ENCODE measurements at regions not wholly inside any gene's neighbourhood (a gene's known extent, or its start where the extent isn't known, plus 50 kb on each side); places are given as distances from the start of the nearest gene placed in this dataset.

- no peak for TF ChIP-seq EZH2 (IDR thresholded peaks at IDR 0.05; ENCODE audit: insufficient read depth, poor library complexity, severe bottlenecking)
- no peak for TF ChIP-seq EZH2phosphoT487 (IDR thresholded peaks at IDR 0.05; ENCODE audit: insufficient read depth, low read depth)
These were observed 242.6 kb upstream of the THBS1 start for GRCh38 chr15:39338251-39338650.
